ENCODE measurements at regions not wholly inside any gene's neighbourhood (a gene's known extent, or its start where the extent isn't known, plus 50 kb on each side); places are given as distances from the start of the nearest gene placed in this dataset.

GRCh38 chr11:19332476-19332875 lies 91.7 kb upstream of the E2F8 start:
- no peak for DNase-seq

- no peak for DNase-seq
Observed at GRCh38 chr11:19330416-19330815, 89.7 kb upstream of the E2F8 start.

GRCh38 chr11:19329970-19330369 lies 89.2 kb upstream of the E2F8 start:
- DNase-seq: no peak

GRCh38 chr11:19328586-19329311 lies 88.0 kb upstream of the E2F8 start:
- no peak for DNase-seq

- DNase-seq: no peak
Observed at GRCh38 chr11:19327280-19327679, 86.5 kb upstream of the E2F8 start.

GRCh38 chr11:19326499-19326898 lies 85.8 kb upstream of the E2F8 start:
- DNase-seq: no peak

GRCh38 chr11:19323502-19323901 lies 82.8 kb upstream of the E2F8 start:
- no peak for DNase-seq

- no peak for DNase-seq
Observed at GRCh38 chr11:19321351-19321750, 80.6 kb upstream of the E2F8 start.

- no peak for DNase-seq
Observed at GRCh38 chr11:19320827-19321226, 80.1 kb upstream of the E2F8 start.

GRCh38 chr11:19316434-19316833 lies 75.7 kb upstream of the E2F8 start:
- no peak for DNase-seq

- DNase-seq: no peak
Observed at GRCh38 chr11:19315511-19315910, 74.8 kb upstream of the E2F8 start.

- no peak for DNase-seq
Observed at GRCh38 chr11:19313140-19313539, 72.4 kb upstream of the E2F8 start.

- peak; percentile 58 for DNase-seq
Observed at GRCh38 chr11:19311308-19312030, 70.7 kb upstream of the E2F8 start.

GRCh38 chr11:19307498-19307897 lies 66.8 kb upstream of the E2F8 start:
- DNase-seq: no peak

GRCh38 chr11:19306179-19306944 lies 65.6 kb upstream of the E2F8 start:
- DNase-seq: no peak

- DNase-seq: no peak
Observed at GRCh38 chr11:19301361-19301760, 60.6 kb upstream of the E2F8 start.

GRCh38 chr11:19294444-19294843 lies 53.7 kb upstream of the E2F8 start:
- no peak for DNase-seq

- no peak for DNase-seq
Observed at GRCh38 chr11:19291064-19291463, 50.3 kb upstream of the E2F8 start.
